HG02763 (cell line): ENCODE measurements at regions not wholly inside any gene's neighbourhood (a gene's known extent, or its start where the extent isn't known, plus 50 kb on each side); places are given as distances from the start of the nearest gene placed in this dataset.

Experiments
- ATAC-seq: cut with Tn5 transposase; IDR thresholded peaks from one replicate; pipeline ENCODE4 v1.9.1; 2021; ENCODE audit warnings: mild to moderate bottlenecking, moderate library complexity; ENCODE audit not compliant: unreplicated experiment

DNA sequence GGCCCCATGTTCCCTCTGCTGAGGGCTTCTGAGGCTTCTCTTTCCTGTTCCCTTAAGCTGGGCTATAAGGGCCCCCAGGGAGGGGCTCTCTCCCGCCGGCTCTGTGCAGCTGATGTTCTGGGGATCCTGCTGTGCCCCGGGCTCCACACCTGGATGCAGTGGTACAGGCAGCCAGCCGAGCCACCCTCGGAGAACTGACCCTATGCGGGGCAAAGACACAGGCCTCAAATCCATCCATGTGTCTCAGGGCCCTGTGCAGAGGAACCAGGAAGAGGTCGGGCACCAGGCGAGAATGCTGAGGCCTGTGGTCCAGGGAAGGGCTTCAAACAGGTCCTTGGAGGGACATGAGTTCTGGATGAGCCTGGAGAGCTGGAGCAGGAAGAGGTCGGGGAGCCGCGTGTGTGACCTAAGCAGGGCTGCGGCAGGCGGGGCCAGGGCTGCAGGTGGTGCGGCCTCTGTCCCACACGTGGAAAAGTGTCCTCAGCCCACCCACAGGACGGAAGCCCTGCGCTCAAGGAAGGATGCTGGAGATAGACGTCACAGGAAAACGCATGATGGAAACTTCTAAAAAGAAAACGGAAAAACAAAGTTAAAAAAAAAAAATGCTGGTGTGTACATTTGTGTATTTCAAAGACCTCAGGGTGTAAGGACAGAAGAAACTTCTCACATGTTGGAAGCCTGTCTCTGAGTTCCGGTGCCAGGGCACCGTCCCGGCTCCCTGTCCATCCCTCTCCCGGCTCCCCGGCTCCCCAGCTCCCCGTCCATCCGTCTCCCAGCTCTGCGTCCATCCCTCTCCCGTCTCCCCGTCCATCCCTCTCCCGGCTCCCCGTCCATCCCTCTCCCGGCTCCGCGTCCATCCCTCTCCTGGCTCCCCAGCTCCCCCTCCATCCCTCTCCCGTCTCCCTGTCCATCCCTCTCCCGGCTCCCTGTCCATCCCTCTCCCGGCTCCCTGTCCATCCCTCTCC is 1149.2 kb downstream of the BRD1 start:
- ATAC-seq: no peak

DNA sequence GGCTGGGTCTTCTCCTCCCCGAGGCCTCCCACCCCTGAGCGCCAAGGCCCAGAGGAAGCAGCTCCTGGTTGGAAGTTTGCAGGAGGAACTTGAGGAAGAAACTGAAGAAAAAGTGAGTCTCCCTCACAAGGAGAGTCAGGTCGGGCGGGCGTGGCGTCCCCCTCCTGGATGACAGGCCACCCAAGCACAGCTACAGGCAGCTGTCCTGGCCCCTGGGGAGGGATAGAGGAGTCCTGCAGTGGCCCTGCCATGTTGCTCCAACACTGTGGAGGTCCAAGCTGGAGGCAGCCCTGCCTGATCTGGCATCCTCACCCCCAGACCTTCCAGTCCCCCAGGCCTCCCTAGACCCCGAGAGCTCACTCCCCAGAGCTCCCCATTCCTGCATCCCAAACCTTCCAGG is 1150.1 kb downstream of the BRD1 start:
- no peak for ATAC-seq

DNA sequence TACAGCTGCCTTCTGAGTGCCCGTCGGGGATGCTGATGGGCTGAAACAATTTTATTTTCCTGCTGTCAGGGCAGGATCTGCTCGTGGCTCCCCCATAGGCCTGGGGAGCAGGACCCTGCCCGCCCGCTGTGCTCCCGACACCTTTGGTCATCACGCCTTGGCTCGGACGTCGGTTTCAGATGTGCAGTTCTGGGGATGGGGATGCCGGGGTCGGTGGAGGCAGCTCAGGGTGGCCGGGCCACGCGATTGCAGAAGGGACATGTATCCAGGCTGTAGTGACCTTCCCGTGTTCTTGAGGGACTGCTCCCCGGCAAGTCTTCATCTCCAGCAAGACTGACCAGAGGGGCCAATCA is 1150.5 kb downstream of the BRD1 start:
- no peak for ATAC-seq

DNA sequence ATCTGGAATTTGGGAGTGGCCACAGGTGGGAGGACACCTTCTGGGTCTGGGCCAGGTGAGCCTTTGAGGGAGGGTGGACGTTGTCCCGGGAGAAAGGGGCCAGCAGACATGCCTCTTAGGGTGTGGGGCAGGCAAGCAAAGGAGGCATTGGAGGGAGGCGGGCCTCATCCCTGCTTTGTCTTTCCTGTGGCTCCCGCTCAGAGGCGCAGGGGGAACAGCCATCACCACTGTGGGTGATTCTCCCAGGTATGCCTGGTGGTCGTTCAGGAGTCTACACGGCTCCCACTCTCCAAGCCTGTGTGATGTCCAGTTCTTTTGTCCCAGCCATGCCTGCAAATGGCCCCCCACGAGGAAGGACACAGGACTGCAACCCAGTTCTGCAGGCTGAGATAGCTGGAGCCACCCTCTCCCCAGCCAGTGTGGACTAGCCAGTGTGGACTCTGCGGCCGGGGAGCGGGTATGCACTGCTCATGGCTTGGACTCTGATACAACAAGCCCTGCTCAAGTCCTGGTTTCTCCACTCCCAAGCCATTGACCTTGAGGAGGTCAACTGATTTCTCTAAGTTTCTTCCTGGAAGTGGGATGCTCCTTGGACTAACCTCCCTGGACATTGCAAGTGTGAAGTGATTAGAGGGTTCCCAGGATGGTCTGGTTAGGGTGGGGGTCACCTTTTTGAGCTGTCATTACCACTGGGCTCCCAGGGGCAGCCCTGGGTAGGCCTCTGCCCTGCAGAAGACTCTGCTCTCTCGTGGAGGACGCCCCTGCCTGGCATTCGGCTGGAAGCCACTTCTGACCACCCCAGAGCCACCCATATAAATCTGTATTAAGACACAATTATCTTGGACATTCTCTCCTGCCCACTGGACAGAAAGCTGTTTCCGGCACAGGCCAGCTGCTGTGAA is 1151.2 kb downstream of the BRD1 start:
- ATAC-seq: no peak

DNA sequence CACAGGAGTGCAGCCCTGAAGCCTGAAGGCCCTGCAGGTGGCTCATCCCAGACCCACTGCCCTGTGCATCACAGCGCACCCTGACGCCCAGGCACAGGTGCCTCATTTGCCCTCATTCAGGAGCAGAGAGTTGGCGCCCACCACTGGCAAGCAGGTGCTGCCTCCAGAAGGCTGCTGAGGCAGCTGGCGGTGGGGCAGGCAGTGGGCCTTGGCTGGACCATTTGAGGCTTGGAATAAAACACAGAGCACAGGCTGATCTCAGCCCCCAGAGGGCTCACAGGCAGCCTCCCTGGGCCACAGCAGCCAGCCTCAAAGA is 1151.9 kb downstream of the BRD1 start:
- no peak for ATAC-seq

DNA sequence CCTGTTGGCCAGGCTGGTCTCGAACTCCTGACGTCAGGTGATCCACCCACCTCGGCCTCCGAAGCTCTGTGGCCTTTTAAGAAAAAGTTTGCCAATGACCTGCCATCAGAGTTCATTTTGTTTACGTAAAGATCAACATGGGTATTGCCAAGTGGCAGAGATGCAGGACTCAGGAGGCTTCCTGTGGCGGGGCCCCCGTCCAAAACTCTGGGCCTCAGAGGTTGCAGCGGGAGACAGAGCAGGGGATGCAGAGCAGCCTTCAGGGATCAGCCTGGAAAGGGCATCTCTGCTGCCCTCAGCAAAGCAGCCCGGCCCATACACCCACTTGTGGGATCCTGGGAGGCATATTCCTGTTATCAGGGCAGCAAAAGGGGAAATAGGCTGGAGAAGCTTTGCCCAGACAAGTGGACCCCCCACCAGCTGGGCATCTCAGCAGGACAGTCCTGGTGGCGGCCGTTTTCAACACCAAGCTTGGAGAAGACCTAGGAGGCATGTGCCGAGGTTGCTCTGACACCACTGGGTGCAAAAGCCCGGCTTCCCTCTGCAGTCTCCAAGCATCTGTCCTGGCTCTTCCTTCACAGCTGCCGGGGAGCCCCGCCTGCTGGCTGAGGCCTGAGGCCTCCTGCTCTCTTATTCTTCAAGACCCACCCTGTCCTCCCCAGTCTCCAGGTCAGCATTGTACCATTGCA is 1152.4 kb downstream of the BRD1 start:
- no peak for ATAC-seq

DNA sequence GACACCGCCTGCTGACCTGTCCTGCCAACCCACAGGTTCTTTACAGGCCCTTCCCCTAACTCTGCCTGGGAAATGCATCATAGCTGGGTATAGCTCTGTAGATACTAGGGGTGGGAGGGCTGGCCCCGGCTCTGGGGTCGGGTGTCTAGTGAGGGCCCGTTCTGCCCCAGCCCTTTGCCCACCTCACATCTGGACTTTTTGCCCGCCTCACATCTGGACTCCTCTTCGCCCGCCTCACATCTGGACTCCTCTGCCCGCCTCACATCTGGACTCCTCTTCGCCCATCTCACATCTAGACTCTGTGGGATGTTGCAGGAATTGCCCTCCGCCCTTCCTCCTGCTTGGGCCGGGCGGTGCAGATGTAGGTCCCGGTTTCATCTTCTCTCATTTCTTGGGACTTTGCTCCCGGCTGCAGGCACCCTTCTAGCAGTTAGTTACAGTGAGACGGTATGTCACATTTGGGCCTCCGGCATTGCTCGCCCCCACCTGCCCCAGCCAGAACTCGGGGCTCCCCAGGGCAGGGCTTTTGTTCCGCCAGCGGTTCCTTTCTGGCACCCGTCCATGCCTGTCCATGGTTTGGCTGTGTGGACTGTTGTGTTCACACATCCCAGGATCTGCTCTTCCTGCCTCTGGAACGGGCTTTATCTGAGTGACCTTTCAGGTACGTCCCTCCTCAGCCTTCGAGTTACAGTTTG is 1153.7 kb downstream of the BRD1 start:
- no peak for ATAC-seq

DNA sequence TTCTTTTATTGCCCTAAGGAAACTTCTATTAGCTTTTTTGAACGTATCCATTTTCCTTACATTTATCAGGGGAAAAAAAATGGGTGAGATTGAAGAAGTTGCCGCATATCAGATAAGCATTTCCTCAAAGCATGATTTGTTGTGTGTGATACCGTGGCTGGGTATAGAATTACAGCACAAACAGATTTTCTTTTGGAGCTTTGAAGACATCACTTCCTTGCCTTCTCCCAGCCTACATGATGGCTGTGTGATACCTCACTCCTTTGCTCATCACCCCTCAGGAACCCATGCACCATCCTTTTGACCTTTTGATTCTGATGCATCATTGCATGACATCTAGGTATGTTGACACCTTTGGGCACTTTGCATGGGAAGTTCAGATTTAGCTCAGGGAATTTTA is 1155.3 kb downstream of the BRD1 start:
- no peak for ATAC-seq

DNA sequence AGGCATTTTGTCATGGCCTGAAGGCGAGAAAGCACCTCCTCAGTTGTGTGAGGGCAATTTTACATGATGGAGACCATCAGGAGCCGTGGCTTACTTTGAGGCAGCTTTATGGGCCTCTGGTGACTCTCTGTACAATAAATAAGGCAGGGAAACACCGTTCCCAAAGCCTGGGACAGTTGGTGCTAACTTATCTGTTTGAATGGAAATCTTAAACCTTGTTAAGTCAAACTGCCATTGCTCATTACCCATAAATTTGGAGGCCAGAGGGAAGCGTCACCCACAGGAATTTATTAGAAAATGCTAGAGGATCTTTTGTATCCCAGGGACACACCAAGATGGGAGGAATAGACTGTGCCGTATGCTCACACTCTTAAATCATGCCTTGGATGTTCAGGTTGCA is 1156.9 kb downstream of the BRD1 start:
- no peak for ATAC-seq

DNA sequence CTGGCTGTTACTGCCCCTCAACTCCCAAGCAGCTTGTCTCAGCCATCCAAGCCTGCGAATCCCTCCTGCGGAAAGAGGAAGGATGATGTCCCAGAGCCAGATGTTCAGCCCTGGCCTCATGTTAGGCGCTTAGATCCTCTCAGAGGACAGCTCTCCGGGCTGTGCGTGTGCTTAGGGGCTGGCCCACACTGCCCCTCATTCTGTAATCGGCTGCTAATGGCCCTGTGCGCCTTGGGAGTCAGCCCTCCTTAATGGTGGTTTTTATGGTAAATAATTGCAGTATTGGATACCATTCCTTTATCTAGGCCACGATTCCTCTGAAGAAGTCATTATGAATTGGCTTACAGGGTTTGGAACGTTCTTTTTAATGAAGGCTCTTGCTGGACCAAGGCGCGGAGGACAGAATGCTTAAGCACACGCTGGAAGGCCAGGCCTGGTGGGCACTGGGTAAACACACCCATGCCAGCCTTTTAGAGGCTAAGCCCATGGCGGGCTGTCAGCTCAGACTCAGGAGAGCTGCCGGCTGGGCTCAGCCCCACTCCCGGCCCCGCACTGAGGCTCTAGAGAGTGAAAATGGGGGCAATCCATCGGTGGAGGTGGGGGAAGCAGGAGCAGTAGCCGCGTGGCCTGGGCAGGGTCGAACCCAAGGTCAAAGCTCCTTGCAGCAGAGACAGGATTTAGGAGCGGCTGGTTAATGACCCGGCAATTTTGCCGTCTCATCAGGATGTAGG is 1157.5 kb downstream of the BRD1 start:
- no peak for ATAC-seq

DNA sequence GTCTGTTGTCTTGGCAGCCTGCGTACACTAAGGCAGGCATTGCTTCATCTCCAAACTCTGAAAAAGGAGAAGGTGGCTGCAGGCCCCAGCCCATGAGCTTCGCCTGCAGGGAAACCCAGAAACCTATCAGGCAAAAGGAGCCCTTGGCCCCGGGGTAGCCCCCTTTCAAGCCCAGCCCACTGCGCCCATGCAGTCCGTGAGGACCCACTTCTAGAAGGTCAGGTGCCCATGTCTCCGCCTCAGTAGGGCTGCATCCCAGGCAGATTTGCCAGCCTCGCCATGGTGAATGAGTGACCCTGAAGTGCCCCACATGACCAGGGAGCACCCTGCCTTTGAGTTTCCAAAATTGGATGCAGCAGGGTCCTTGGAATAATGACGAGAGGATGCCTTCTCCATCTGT is 1158.4 kb downstream of the BRD1 start:
- no peak for ATAC-seq

DNA sequence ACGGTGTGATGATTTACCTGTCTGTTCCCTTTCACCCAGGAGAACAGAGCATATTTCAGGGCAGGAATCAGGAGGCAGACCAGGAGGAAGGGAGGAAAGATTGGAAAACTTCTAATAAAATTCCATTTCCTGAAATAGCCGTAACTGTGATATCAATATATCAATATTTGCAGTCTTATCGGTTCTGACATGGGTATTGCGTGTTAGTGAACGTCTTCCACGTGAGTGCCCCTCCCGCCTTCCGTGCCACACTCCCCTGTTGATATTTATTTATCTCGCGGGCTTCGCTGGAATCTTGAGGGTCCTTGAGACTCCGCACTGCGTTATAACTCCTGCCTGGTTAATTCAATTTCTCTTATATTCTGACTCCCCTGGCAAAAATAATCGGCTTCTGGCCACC is 1160.4 kb downstream of the BRD1 start:
- ATAC-seq: no peak

DNA sequence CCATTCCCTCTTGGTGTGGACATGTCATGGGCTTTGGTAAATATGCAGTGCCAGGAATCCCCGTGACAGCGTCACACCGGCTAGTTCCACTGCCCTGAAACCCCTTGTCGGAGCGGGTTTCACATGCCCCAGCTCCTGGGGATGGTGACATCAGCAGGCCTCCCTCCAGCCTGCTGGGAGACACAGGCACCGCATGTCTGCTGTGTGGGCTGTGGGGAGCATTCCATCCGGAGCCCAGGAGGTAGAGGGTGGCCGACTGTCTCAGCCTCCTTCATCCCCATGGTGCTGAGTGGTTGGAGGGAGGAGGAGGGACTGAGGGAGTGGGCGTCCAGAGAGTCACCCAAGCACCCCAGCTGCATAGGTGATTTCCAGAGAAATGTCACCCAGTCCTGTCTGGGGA is 1161.1 kb downstream of the BRD1 start:
- no peak for ATAC-seq

DNA sequence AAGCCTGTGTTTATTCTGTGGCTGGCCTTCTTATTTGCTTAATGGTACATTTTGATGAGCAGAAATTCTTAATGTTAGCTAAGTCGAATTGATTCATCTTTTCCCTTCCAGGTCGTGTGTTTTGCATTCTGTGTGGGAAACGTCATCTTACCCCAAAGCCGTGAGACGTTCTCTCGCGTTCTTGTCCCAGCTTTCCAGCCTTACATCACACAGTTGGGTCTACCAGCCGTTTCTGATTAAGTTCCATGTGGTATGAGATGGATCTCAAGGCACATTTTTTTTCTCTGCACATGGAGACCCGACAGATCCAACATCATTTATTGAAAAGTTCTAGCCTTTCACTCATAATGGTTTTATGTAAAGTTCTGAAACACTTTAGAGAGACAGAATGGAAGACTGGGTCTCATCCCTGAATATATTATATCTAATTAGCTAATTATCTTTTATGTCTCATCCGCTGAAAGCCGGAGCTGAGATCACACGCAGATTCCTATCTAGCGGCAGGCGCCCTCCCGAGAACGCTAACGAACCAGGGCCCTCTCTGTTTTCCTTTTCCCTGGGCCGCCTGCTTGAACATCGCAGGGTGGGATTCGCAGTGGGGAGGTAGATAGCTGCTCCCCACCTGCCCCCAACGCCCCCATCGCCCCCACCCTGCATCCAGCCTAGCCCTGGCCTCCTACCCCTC is 1162.2 kb downstream of the BRD1 start:
- no peak for ATAC-seq

DNA sequence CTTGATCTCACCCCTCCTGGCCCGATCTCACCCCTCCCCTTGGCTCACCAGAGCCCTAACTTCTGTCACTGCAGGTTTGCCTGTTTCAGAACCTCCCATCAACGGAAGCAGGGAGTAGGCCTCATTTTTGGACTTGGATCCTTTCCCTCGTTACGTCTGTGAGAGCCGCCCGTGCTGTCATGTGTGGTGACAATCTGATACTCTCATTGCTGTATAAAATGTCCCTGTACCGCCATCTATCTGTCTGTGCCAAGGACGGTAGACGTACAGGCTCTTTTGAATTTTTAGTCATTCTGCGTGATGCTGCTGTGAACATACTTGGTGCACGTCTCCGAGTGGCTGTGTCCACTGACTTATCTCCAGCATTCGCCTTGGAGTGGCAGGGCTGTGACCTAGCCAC is 1163.1 kb downstream of the BRD1 start:
- ATAC-seq: no peak

DNA sequence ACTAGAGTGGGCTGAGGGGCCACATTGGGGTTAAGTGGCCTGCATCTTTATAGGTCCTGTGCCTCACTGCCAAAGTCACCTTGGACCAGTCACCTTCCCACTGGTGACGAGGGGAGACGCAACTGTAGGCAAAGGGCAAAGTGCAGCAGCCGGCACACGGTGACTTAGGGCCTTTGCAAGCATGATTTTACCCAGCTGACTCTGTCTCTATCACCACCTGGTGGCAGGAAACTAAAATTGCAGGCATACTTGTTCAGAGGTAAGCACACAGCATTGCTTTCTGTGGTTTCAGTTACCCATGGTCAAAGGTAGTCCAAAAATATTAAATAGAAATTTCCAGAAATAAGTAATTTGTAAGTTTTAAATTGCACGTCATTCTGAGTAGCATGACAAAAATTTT is 1164.4 kb downstream of the BRD1 start:
- ATAC-seq: no peak

DNA sequence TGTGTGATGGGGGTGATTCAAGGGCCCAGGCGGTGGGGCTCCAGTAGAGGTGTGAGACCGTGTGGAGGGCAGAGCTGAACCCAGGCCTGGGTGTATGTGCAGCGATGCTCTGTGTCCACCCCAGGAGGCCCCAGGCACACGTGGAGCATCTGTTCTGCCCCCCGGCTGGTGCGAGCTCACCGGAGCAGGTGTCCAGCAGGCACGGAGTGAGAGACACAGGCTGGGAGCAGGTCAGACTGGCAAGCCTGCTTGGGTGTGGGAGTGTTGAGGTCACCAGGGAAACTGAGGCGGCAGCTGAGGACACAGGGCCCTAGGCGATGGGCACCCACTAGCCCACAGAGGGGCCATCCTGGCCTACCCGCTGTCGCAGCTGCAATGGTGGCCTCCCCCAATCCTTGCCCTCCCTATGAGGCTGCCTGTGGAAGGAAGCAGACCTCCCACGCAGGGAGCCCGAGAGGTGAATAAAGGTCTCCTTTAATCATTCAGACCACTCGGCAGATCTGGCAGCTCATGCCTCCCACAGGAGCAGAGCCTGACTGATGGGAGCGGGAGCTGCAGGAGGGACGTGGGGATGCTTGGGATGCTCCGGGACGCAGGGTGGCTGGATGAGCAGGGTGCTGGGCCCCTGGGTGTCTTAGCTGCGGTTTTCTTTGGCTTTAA is 1165.1 kb downstream of the BRD1 start:
- no peak for ATAC-seq

DNA sequence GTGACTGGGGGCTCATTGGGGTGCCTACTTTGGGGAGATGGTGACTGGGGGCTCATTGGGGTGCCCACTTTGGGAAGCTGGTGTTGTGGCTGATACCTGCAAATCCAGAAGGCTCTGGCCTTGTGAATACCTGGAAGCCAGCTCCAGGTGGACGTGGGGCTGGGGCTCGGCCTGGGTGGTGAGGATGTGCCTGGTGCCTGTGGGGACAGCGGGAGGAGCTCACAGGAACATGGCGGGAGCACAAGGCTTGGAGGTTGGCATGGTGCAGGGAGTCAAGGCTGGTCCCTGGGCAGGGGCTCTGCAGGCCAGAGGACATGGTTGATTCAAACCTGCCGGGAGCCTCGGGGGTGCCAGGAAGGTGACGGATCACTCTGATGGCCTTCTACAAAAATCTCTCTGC is 1165.7 kb downstream of the BRD1 start:
- ATAC-seq: no peak
